LNCaP clone FGC (cell line): ENCODE measurements at regions not wholly inside any gene's neighbourhood (a gene's known extent, or its start where the extent isn't known, plus 50 kb on each side); places are given as distances from the start of the nearest gene placed in this dataset.

Experiments used
- DNase-seq: peaks from one replicate; pipeline ENCODE4 v3.0.0-alpha.2; 2011; ENCODE audit warnings: low read depth
- H3K4me3 ChIP-seq: 2 replicates; pipeline ENCODE4 v1.5.1; 2011; ENCODE audit warnings: mild to moderate bottlenecking, low read depth, low read length, control low read depth
- CTCF ChIP-seq: IDR thresholded peaks from 2 replicates; pipeline ENCODE4 v1.5.1; 2012; ENCODE audit warnings: mild to moderate bottlenecking; ENCODE audit not compliant: control insufficient read depth, insufficient read depth; ENCODE audit errors: extremely low read depth

- no peak for TF ChIP-seq CTCF
- no peak overlapping the region for H3K4me3 ChIP-seq
- peak; percentile 17 for DNase-seq
These were observed 65.8 kb upstream of the TOP3B start for GRCh38 chr22:22048318-22048942.

GRCh38 chr22:22047776-22048175 lies 65.2 kb upstream of the TOP3B start:
- no peak for DNase-seq
- H3K4me3 ChIP-seq: no peak overlapping the region
- TF ChIP-seq CTCF: no peak

- no peak for TF ChIP-seq CTCF
- no peak for DNase-seq
- H3K4me3 ChIP-seq: no peak overlapping the region
These were observed 64.7 kb upstream of the TOP3B start for GRCh38 chr22:22047266-22047665.

- DNase-seq: no peak
- TF ChIP-seq CTCF: no peak
- H3K4me3 ChIP-seq: no peak overlapping the region
These were observed 63.8 kb upstream of the TOP3B start for GRCh38 chr22:22046370-22046769.

GRCh38 chr22:22045571-22046335 lies 63.2 kb upstream of the TOP3B start:
- no peak overlapping the region for H3K4me3 ChIP-seq
- no peak for TF ChIP-seq CTCF
- DNase-seq: no peak

GRCh38 chr22:22044153-22044552 lies 61.6 kb upstream of the TOP3B start:
- no peak for DNase-seq
- TF ChIP-seq CTCF: no peak
- no peak overlapping the region for H3K4me3 ChIP-seq
